DND-41 (cell line): ENCODE measurements at regions not wholly inside any gene's neighbourhood (a gene's known extent, or its start where the extent isn't known, plus 50 kb on each side); places are given as distances from the start of the nearest gene placed in this dataset.

Source experiments
- ATAC-seq: fragments of 200-7000 bp; cut with Tn5 transposase; 3 replicates; pipeline ENCODE4 v1.9.1; 2021; ENCODE audit warnings: low read depth; ENCODE audit not compliant: insufficient read depth
- DNase-seq: peaks from one replicate; pipeline ENCODE4 v3.0.0-alpha.2; 2020
- H2AFZ ChIP-seq: 2 replicates; pipeline ENCODE4 v1.6.0; 2012; ENCODE audit warnings: low read depth, low read length
- H3K27ac ChIP-seq: 2 replicates; pipeline ENCODE4 v1.5.1; 2012; ENCODE audit warnings: low read length, inconsistent platforms
- H3K27me3 ChIP-seq: fragments of 200-600 bp; sonication (generic); 2 replicates; pipeline ENCODE4 v1.6.0; 2012; ENCODE audit warnings: low read length, mild to moderate bottlenecking, inconsistent platforms; ENCODE audit not compliant: insufficient read depth, poor library complexity
- H3K36me3 ChIP-seq: 2 replicates; pipeline ENCODE4 v1.5.1; 2012; ENCODE audit warnings: low read length, inconsistent platforms; ENCODE audit not compliant: insufficient read depth
- H3K4me1 ChIP-seq: 2 replicates; pipeline ENCODE4 v1.5.1; 2012; ENCODE audit warnings: mild to moderate bottlenecking, low read length; ENCODE audit not compliant: insufficient read depth
- H3K4me2 ChIP-seq: 2 replicates; pipeline ENCODE4 v1.6.0; 2012; ENCODE audit warnings: mild to moderate bottlenecking, moderate library complexity, low read length, inconsistent platforms; ENCODE audit not compliant: insufficient read depth
- H3K4me3 ChIP-seq, 2 experiments: fragments of 200-600 bp in 1 of 2; shearing (Covaris generic) in 1 of 2; 2 replicates each; pipeline ENCODE4 v1.5.1; 2012 to 2016; ENCODE audit warnings: inconsistent platforms in 2 of 2, low read length in 2 of 2, mild to moderate bottlenecking in 2 of 2, low read depth in 1 of 2, moderate library complexity in 1 of 2
- H3K79me2 ChIP-seq: 2 replicates; pipeline ENCODE4 v1.6.0; 2012; ENCODE audit warnings: low read length, inconsistent platforms; ENCODE audit not compliant: insufficient read depth
- H3K9ac ChIP-seq: 2 replicates; pipeline ENCODE4 v1.6.0; 2012; ENCODE audit warnings: low read depth, mild to moderate bottlenecking, inconsistent platforms, low read length, moderate library complexity
- H3K9me3 ChIP-seq: 2 replicates; pipeline ENCODE4 v1.5.1; 2012; ENCODE audit warnings: low read length, moderate library complexity, mild to moderate bottlenecking, inconsistent platforms; ENCODE audit not compliant: insufficient read depth, severe bottlenecking
- H4K20me1 ChIP-seq: 2 replicates; pipeline ENCODE4 v1.6.0; 2012; ENCODE audit warnings: low read length; ENCODE audit not compliant: insufficient read depth
- EZH2 ChIP-seq: IDR thresholded peaks from 3 replicates; pipeline ENCODE4 v1.6.1; 2012; ENCODE audit warnings: borderline replicate concordance, low read depth, mild to moderate bottlenecking, moderate library complexity, low read length, inconsistent platforms; ENCODE audit not compliant: severe bottlenecking
- TF ChIP-seq, protein P1 (sequence below): IDR thresholded peaks from 2 replicates; pipeline ENCODE4 v1.5.1; 2012; ENCODE audit warnings: borderline replicate concordance, low read length, moderate library complexity, mild to moderate bottlenecking; ENCODE audit not compliant: poor library complexity, severe bottlenecking; ENCODE audit errors: extremely low read depth

DNA sequence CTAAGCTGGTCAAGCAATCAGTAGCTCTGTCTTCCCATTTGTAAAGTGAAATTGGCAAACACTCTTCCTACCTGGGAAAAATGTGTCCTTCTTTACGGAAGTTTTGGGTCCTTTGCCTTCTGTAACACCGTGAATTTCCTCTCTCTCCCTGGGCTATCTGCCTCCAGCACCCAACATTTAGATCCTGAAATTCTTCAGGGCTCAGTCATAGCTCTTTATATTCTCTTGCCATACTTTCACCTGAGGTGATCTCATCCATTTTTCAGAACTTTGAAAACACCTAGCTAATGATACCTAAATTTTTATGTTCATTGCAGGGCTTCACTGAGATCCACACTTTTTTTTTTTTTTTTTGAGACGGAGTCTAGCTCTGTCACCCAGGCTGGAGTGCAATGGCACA is 1042.2 kb downstream of the DIAPH3 start:
- H3K9me3 ChIP-seq, result no peaks in the 10 kb centered on the region
- DNase-seq (no peak), ATAC-seq (no peak)
- no peaks in the 10 kb centered on the region for H4K20me1 ChIP-seq
- H3K4me1 ChIP-seq, result no peaks in the 10 kb centered on the region
- H3K79me2 ChIP-seq, result no peaks in the 10 kb centered on the region
- no peak overlapping the region for H3K9ac ChIP-seq
- H2AFZ ChIP-seq, result no peak overlapping the region
- H3K27ac ChIP-seq, result no peak overlapping the region
- TF ChIP-seq EZH2, result no peak
- TF ChIP-seq, protein P1, sequence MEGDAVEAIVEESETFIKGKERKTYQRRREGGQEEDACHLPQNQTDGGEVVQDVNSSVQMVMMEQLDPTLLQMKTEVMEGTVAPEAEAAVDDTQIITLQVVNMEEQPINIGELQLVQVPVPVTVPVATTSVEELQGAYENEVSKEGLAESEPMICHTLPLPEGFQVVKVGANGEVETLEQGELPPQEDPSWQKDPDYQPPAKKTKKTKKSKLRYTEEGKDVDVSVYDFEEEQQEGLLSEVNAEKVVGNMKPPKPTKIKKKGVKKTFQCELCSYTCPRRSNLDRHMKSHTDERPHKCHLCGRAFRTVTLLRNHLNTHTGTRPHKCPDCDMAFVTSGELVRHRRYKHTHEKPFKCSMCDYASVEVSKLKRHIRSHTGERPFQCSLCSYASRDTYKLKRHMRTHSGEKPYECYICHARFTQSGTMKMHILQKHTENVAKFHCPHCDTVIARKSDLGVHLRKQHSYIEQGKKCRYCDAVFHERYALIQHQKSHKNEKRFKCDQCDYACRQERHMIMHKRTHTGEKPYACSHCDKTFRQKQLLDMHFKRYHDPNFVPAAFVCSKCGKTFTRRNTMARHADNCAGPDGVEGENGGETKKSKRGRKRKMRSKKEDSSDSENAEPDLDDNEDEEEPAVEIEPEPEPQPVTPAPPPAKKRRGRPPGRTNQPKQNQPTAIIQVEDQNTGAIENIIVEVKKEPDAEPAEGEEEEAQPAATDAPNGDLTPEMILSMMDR, result no peak
- H3K4me2 ChIP-seq, result no peak overlapping the region
- H3K36me3 ChIP-seq, result no peaks in the 10 kb centered on the region
- H3K27me3 ChIP-seq, result no peaks in the 10 kb centered on the region
- H3K4me3 ChIP-seq, result no peak overlapping the region

DNA sequence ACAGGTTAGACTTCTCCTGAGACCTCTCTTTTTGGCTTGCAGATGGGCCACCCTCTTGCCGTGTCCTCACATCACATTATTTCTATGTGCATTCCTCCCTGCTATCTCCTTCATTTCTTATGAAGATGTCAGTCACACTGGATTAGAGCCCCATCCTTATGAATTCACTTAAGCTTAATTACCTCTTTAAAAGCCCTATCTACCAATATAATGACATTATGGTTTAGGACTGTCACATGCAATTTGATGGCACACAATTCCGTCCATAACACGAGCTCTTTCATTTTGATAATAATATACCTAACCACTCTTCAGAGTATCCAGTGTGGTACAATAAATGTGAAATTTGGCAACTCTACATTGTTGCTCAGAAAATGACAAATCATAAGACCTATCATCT is 1037.3 kb downstream of the DIAPH3 start:
- Histone ChIP-seq H4K20me1 (no peaks in the 10 kb centered on the region), H3K27ac (no peak overlapping the region), H3K4me1 (no peaks in the 10 kb centered on the region), H3K79me2 (no peaks in the 10 kb centered on the region), H2AFZ (no peak overlapping the region), H3K27me3 (no peaks in the 10 kb centered on the region), H3K4me2 (no peak overlapping the region), H3K36me3 (no peaks in the 10 kb centered on the region), H3K9ac (no peak overlapping the region), H3K9me3 (no peaks in the 10 kb centered on the region), H3K4me3 (no peak overlapping the region)
- TF ChIP-seq EZH2, result no peak
- TF ChIP-seq, protein P1, result no peak
- ATAC-seq, result no peak
- no peak for DNase-seq

DNA sequence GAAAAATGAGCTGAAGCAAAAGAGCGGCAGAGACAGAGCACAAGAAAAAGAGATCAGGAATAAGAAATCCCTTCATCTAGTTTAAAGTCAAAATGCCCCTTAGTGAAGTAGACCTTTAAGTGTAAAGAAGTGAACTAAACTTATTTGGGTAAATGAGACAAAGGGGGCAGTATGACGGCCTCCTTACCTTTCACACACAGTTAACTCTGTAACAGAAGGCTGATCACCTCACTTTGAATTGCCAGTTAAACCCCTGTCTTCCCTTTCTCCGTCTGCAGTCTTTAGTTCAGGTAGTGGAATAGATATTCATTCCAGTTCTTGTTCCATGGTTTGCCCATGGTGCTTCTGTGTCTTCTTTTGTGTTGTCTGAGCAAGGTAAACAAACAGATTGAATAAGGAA is 1029.8 kb downstream of the DIAPH3 start:
- DNase-seq, result no peak
- H3K4me2 ChIP-seq, result no peak overlapping the region
- H3K27me3 ChIP-seq, result no peaks in the 10 kb centered on the region
- ATAC-seq, result no peak
- no peaks in the 10 kb centered on the region for H3K4me1 ChIP-seq
- H3K4me3 ChIP-seq, result no peak overlapping the region
- H3K9ac ChIP-seq, result no peak overlapping the region
- TF ChIP-seq EZH2, result no peak
- TF ChIP-seq, protein P1, result no peak
- H3K36me3 ChIP-seq, result no peaks in the 10 kb centered on the region
- no peaks in the 10 kb centered on the region for H3K79me2 ChIP-seq
- no peaks in the 10 kb centered on the region for H3K9me3 ChIP-seq
- no peak overlapping the region for H2AFZ ChIP-seq
- H4K20me1 ChIP-seq, result no peaks in the 10 kb centered on the region
- no peak overlapping the region for H3K27ac ChIP-seq

DNA sequence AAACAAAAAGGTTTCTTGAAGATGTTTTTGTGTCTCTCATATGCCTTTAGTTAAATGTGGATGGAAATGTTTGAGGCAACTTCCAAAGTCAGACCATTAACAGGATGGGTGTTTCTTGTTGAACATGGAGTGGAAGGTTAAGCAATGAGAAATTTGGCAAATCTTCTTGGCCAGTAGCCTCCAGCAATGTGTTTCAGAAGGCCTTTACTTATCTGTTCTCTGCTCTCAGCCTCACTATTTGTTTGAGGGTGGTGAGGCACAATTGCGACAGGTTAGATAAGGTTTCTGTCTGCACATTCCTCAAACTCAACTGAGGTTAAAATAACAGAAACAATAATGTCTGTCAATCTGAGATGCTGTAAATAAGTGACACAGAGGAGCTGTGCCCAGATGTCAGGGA is 1019.0 kb downstream of the DIAPH3 start:
- no peak for DNase-seq
- Histone ChIP-seq H3K4me3 (no peak overlapping the region), H3K27me3 (no peaks in the 10 kb centered on the region), H3K79me2 (no peaks in the 10 kb centered on the region), H3K36me3 (no peaks in the 10 kb centered on the region), H3K4me1 (no peaks in the 10 kb centered on the region), H3K9me3 (no peaks in the 10 kb centered on the region), H3K4me2 (no peak overlapping the region), H3K9ac (no peak overlapping the region), H2AFZ (no peak overlapping the region), H3K27ac (no peak overlapping the region), H4K20me1 (no peaks in the 10 kb centered on the region)
- TF ChIP-seq, protein P1, result no peak
- no peak for TF ChIP-seq EZH2
- ATAC-seq, result no peak
